Peyer's patch (tissue), 4 donors: ENCODE measurements at regions not wholly inside any gene's neighbourhood (a gene's known extent, or its start where the extent isn't known, plus 50 kb on each side); places are given as distances from the start of the nearest gene placed in this dataset.
"Not testable (repeated sequence)": the region's sequence is repeated elsewhere in the genome, so short reads cannot be mapped to it uniquely, and the experiment has no call there.

Experiments
- DNase-seq, 3 donors: peaks; one replicate each; pipeline ENCODE4 v3.0.0-alpha.2; 2017 to 2019
- H3K27ac ChIP-seq, 4 donors: fragments of 200-600 bp; sonication (generic); one replicate each; pipeline ENCODE4 v1.5.1; 2016 to 2019
- H3K27me3 ChIP-seq, 2 donors: fragments of 200-600 bp; sonication (generic); one replicate each; pipeline ENCODE4 v1.5.1; 2019
- H3K36me3 ChIP-seq, 3 donors: fragments of 200-600 bp; sonication (generic); one replicate each; pipeline ENCODE4 v1.5.1; 2016 to 2019
- H3K4me1 ChIP-seq, 4 donors: fragments of 200-600 bp; sonication (generic); one replicate each; pipeline ENCODE4 v1.5.1; 2016 to 2019
- H3K4me3 ChIP-seq, 4 donors: fragments of 200-600 bp; sonication (generic); 1 replicate in 3 of 4; 2 replicates in 1 of 4; pipeline ENCODE4 v1.5.1; 2016 to 2019; ENCODE audit warnings: mild to moderate bottlenecking in 1 of 4
- H3K9me3 ChIP-seq, 4 donors: fragments of 200-600 bp; sonication (generic); one replicate each; pipeline ENCODE4 v1.5.1; 2016 to 2019; ENCODE audit warnings: mild to moderate bottlenecking in 1 of 4
- CTCF ChIP-seq, 6 experiments: fragments of 450-650 bp in 4 of 6; fragments of 200-600 bp in 2 of 6; sonication (generic) in 1 of 6; IDR thresholded peaks; one replicate each; pipeline ENCODE4 v1.5.1; 2017 to 2019; ENCODE audit warnings: antibody characterized with exemption in 6 of 6, mild to moderate bottlenecking in 3 of 6, moderate library complexity in 1 of 6
- POLR2A ChIP-seq, 2 donors: fragments of 450-650 bp; IDR thresholded peaks; one replicate each; pipeline ENCODE4 v1.5.1; 2017; ENCODE audit warnings: antibody characterized with exemption in 2 of 2, mild to moderate bottlenecking in 2 of 2, moderate library complexity in 2 of 2

DNA sequence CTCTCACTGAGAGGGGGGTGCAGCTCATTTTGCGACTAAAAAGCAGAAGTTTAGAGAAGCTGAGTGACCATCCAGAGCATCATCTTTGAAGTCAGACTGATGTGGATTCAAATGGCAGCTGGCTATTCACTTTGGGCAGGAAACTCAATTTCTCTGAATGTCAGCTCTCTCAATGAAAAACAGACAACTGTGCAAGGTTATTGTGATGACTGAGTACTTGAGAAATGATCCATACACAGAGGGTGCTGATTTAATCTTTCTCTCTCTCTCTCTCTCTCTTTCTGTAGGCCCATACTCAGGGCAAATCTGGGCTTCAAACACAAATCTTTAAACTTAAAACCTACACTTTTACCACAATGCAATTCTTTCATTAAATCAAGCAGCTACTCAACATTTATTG lies 185.8 kb upstream of the SLIT2 start:
- H3K9me3 ChIP-seq, result no peaks in the 10 kb centered on the region
- H3K4me1 ChIP-seq, result no peaks in the 10 kb centered on the region
- no peak overlapping the region for H3K4me3 ChIP-seq
- H3K27ac ChIP-seq, result no peak overlapping the region
- no peaks in the 10 kb centered on the region for H3K27me3 ChIP-seq
- no peaks in the 10 kb centered on the region for H3K36me3 ChIP-seq
- no peak for DNase-seq
- TF ChIP-seq CTCF (IDR thresholded peaks at IDR 0.05), result no peak
- no peak for TF ChIP-seq POLR2A (IDR thresholded peaks at IDR 0.05)

GRCh38 chr4:20062857-20063256 lies 188.8 kb upstream of the SLIT2 start:
- H3K4me3 ChIP-seq, H3K36me3 ChIP-seq: not testable (repeated sequence)

DNA sequence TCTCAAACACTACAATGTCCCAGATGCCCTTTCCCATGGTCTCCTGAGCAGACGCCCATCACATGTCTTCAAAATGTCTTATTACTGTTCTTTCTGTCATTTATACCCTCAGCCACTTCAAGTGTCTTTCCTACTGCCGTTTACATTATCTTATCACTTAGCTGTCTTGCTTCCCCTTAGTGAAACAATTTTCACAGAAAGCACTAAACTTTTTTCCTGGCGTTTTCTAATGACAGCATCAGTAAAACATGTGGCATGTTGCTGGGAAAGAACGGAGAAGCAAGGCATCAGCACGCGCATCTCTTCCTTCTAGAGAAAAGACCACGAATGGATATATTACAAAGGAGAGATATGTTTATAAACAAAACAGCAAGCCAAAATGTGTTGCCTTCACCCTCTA lies 189.7 kb upstream of the SLIT2 start:
- no peak for DNase-seq
- Histone ChIP-seq H3K27me3 (no peaks in the 10 kb centered on the region), H3K4me1 (no peaks in the 10 kb centered on the region), H3K27ac (no peak overlapping the region), H3K9me3 (no peaks in the 10 kb centered on the region), H3K4me3 (no peak overlapping the region), H3K36me3 (no peaks in the 10 kb centered on the region)
- TF ChIP-seq CTCF (IDR thresholded peaks at IDR 0.05), result no peak
- no peak for TF ChIP-seq POLR2A (IDR thresholded peaks at IDR 0.05)

More at GRCh38 chr4:20062857-20063256, 188.8 kb upstream of the SLIT2 start:
- H3K27ac ChIP-seq, H3K4me1 ChIP-seq, H3K27me3 ChIP-seq, H3K9me3 ChIP-seq, DNase-seq: not testable (repeated sequence)

DNA sequence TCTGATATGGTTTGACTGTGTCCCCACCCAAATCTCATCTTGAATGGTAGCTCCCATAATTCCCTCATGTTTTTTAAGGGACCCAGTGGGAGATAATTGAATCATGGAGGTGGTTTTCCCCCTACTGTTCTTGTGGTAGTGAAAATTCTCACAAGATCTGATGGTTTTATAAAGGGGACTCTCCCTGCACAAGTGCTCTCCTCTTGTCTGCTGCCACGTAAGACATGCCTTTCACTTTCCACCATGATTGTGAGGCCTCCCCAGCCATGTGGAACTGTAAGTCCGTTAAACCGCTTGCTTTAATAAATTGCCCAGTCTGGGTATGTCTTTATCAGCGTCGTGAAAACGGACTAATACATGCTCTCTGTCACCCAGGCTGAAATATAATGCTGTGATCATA lies 200.9 kb upstream of the SLIT2 start:
- no peak for TF ChIP-seq CTCF (IDR thresholded peaks at IDR 0.05)
- no peak for TF ChIP-seq POLR2A (IDR thresholded peaks at IDR 0.05)
- no peaks in the 10 kb centered on the region for H3K4me1 ChIP-seq
- H3K4me3 ChIP-seq, result no peak overlapping the region
- no peaks in the 10 kb centered on the region for H3K36me3 ChIP-seq
- H3K27ac ChIP-seq, result no peak overlapping the region
- H3K9me3 ChIP-seq, result no peaks in the 10 kb centered on the region
- no peaks in the 10 kb centered on the region for H3K27me3 ChIP-seq
- DNase-seq, result no peak

DNA sequence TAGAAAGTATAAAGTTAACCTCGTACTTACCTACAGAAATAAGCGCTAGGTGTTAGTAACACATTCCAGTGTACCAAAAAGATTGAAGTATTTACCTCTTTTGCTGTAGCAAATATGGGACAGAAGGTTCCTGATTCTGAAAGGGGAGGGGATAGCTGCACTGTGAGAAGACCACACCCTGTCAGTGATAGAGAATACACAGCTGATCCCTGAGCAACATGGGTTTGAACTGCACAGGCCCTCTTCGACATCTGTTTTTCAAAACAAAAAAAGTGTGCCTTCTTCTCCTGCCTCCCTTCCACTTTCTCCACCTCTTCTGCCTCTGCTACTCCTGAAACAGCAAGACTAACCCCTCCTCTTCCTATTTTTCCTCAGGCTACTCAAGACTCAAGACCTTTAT lies 201.8 kb upstream of the SLIT2 start:
- Histone ChIP-seq H3K4me1 (no peaks in the 10 kb centered on the region), H3K27me3 (no peaks in the 10 kb centered on the region), H3K36me3 (no peaks in the 10 kb centered on the region), H3K27ac (no peak overlapping the region), H3K4me3 (no peak overlapping the region), H3K9me3 (no peaks in the 10 kb centered on the region)
- no peak for TF ChIP-seq CTCF (IDR thresholded peaks at IDR 0.05)
- TF ChIP-seq POLR2A (IDR thresholded peaks at IDR 0.05), result no peak
- no peak for DNase-seq

DNA sequence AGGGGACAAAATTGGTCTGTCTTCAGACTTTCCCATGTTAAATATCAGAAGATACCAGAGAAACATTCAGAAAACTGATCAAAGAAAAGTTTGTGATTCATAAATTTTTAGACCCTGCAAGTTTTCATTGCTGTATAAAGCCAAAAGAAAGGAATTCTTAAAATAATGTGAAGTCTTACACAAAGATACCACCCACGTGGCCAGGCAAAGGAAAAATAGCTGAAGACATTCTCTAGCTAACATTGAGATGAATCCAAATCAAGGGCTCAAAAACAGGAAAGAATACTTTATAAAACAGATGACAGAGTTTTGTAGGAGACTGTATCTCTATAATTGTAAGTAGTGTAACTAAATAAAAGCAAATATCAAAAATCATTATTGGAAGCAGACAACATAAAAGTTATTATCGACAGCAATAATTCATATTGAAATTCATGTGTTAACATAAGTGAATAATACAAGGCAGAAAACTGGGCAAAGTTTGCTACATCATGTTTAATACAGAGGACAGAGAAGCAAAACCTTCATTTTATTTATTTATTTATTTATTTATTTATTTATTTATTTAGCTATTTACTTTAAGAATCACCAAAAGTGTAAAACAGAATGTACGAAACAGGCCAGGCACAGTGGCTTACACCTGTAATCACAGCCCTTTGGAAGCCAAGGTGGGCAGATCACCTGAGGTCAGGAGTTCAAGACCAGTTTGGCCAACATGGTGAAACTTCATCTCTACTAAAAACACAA lies 204.6 kb upstream of the SLIT2 start:
- Histone ChIP-seq H3K27me3 (no peaks in the 10 kb centered on the region), H3K4me1 (no peaks in the 10 kb centered on the region), H3K9me3 (no peaks in the 10 kb centered on the region), H3K36me3 (no peaks in the 10 kb centered on the region), H3K27ac (no peak overlapping the region), H3K4me3 (no peak overlapping the region)
- TF ChIP-seq CTCF (IDR thresholded peaks at IDR 0.05) (no peak), POLR2A (IDR thresholded peaks at IDR 0.05) (no peak)
- no peak for DNase-seq
